ENCODE measurements at regions not wholly inside any gene's neighbourhood (a gene's known extent, or its start where the extent isn't known, plus 50 kb on each side); places are given as distances from the start of the nearest gene placed in this dataset.
A peak's percentile ranks its signal among the peaks of the same experiment; 100 is the strongest.

- dilution Hi-C loops (cut with HindIII; ENCODE audit: low sequenced_read_pairs, unreplicated experiment): no loop called here
- Histone ChIP-seq H4K5ac (ENCODE audit: low read depth, low read length) (peak overlapping the region; percentile 35; the same call in 1 of the 2 replicates), H3K14ac (replicated peaks; ENCODE audit: low read depth, low read length) (peak overlapping the region; percentile 38; the same call in 1 of the 2 replicates), H2BK120ac (ENCODE audit: low read depth, low read length) (peak overlapping the region; percentile 47; the same call in 1 of the 2 replicates), H3K9me3 (ENCODE audit: control insufficient read depth, insufficient read depth, low read length) (no peaks in the 10 kb centered on the region), H2BK20ac (ENCODE audit: low read depth, low read length) (peak overlapping the region; percentile 69; the same call in 1 of the 2 replicates), H4K20me1 (ENCODE audit: insufficient read depth, low read length) (no peaks in the 10 kb centered on the region), H3K23ac (ENCODE audit: low read depth, low read length) (no peak overlapping the region), H4K91ac (ENCODE audit: insufficient read depth, low read depth, low read length) (no peak overlapping the region), H2AK9ac (replicated peaks; ENCODE audit: low read depth, low read length, poor library complexity) (no peak overlapping the region), H3K79me1 (ENCODE audit: low read depth in 1 of 2, low read length in 2 of 2) (no peaks in the 10 kb centered on the region), H3K27me3 (ENCODE audit: control insufficient read depth, insufficient read depth, low read length) (no peaks in the 10 kb centered on the region), H3K4me1 (ENCODE audit: control insufficient read depth, insufficient read depth, low read length) (peaks cover 11% of the 10 kb centered on the region), H3K56ac (ENCODE audit: extremely low read depth, insufficient read depth, low read length) (no peak overlapping the region), H2BK15ac (ENCODE audit: low read depth, low read length) (peak overlapping the region; percentile 52; the same call in 1 of the 3 replicates), H3K9ac (ENCODE audit: low read depth, low read length) (no peak overlapping the region), H3K18ac (ENCODE audit: low read depth, low read length) (peak overlapping the region; percentile 71), H3K9me1 (ENCODE audit: insufficient read depth, low read length) (peaks cover 3% of the 10 kb centered on the region; the same call in 1 of the 2 replicates), H3K4me2 (ENCODE audit: low read depth, low read length) (peak overlapping the region; percentile 24; the same call in 1 of the 2 replicates), H3K27ac (ENCODE audit: insufficient read depth, low read length) (peak overlapping the region; percentile 59), H4K8ac (ENCODE audit: low read depth in 2 of 2, low read length in 2 of 2) (peak overlapping the region; percentile 31 to 37; a peak in 2 of 4 replicates), H3K36me3 (ENCODE audit: control insufficient read depth, insufficient read depth, low read length) (no peaks in the 10 kb centered on the region), H3K4ac (ENCODE audit: low read depth, low read length) (peak overlapping the region; percentile 37; the same call in 1 of the 2 replicates), H3K4me3 (ENCODE audit: insufficient read depth, low read depth, low read length) (no peak overlapping the region), H2BK5ac (ENCODE audit: low read depth, low read length, poor library complexity, severe bottlenecking) (peak overlapping the region; percentile 74), H2AFZ (replicated peaks; ENCODE audit: low read length, poor library complexity) (no peak overlapping the region), H2AK5ac (ENCODE audit: low read depth, low read length) (peak overlapping the region; percentile 77; the same call in 1 of the 2 replicates)
- intact Hi-C loops (cut with micrococcal nuclease): no loop called here
- in situ Hi-C loops (cut with MboI; ENCODE audit: low sequenced_read_pairs): no loop called here
- peak; percentile 18; the same call in 1 of the 2 replicates for ATAC-seq (ENCODE audit: low read depth)
- ChIA-PET POLR2A (ENCODE audit: unreplicated experiment) (no interaction called here), CTCF (no interaction called here)
- BruUV-seq (replicated peaks): no TSS peak
- peak; percentile 79 for TF ChIP-seq FOS (IDR thresholded peaks at IDR 0.05; ENCODE audit: low read depth, low read length)
- TF ChIP-seq POLR2A (IDR thresholded peaks at IDR 0.05; ENCODE audit: low read depth, low read length): no peak
- peak; percentile 81 for DNase-seq
- WGBS, 2 experiments (ENCODE audit: extremely low coverage in 2 of 2, insufficient read length in 1 of 2): no CpG with 5 or more reads among the region's 3 CpGs
Observed at GRCh38 chr18:54737986-54738385, 90.3 kb upstream of the RAB27B start.
